IMR-90 (cell line): ENCODE measurements at regions not wholly inside any gene's neighbourhood (a gene's known extent, or its start where the extent isn't known, plus 50 kb on each side); places are given as distances from the start of the nearest gene placed in this dataset.

Source experiments
- ATAC-seq: fragments of 200-7000 bp; cut with Tn5 transposase; 2 replicates; pipeline ENCODE4 v1.9.1; 2020; ENCODE audit warnings: low read depth, mild to moderate bottlenecking, moderate library complexity
- BruUV-seq: library from RNA; stranded (reverse); fragments of 400-500 nt; replicated peaks from 2 replicates; lab custom pipeline; 2021; lab: Mats Ljungman, UMichigan
- CTCF ChIA-PET: fragments of 300-600 bp; formaldehyde crosslinking; extraction: SDS; loops from one replicate; lab custom pipeline; 2021; ENCODE audit warnings: antibody characterized with exemption; lab: Yijun Ruan, JAX
- POLR2A ChIA-PET: fragments of 300-600 bp; sonication (Branson Sonifier 250); formaldehyde crosslinking; loops from one replicate; lab custom pipeline; 2022; ENCODE audit warnings: antibody characterized with exemption; ENCODE audit not compliant: unreplicated experiment; lab: Charles Lee
- DNase-seq: peaks from one replicate; pipeline ENCODE4 v3.0.0; 2013
- H2AFZ ChIP-seq: replicated peaks from 2 replicates; pipeline ENCODE3; 2013; ENCODE audit warnings: low read length, mild to moderate bottlenecking; ENCODE audit not compliant: poor library complexity
- H2AK5ac ChIP-seq: 2 replicates; pipeline ENCODE4 v1.6.1; 2013; ENCODE audit warnings: low read depth, low read length, inconsistent platforms
- H2AK9ac ChIP-seq: replicated peaks from 2 replicates; pipeline ENCODE3; 2013; ENCODE audit warnings: mild to moderate bottlenecking, low read depth, low read length, moderate library complexity; ENCODE audit not compliant: poor library complexity
- H2BK120ac ChIP-seq: 2 replicates; pipeline ENCODE4 v1.6.1; 2013; ENCODE audit warnings: low read depth, low read length, inconsistent platforms
- H2BK15ac ChIP-seq: 3 replicates; pipeline ENCODE4 v1.6.1; 2013; ENCODE audit warnings: low read depth, low read length, inconsistent platforms
- H2BK20ac ChIP-seq: 2 replicates; pipeline ENCODE4 v1.6.1; 2013; ENCODE audit warnings: low read depth, mild to moderate bottlenecking, inconsistent platforms, low read length, moderate library complexity
- H2BK5ac ChIP-seq: 2 replicates; pipeline ENCODE4 v1.6.1; 2013; ENCODE audit warnings: mild to moderate bottlenecking, low read depth, low read length, inconsistent platforms; ENCODE audit not compliant: poor library complexity, severe bottlenecking
- H3K14ac ChIP-seq: replicated peaks from 2 replicates; pipeline ENCODE4 v1.6.1; 2013; ENCODE audit warnings: low read depth, low read length, inconsistent platforms
- H3K18ac ChIP-seq: 2 replicates; pipeline ENCODE4 v1.6.1; 2013; ENCODE audit warnings: low read depth, low read length, control low read depth
- H3K23ac ChIP-seq: 2 replicates; pipeline ENCODE4 v1.6.1; 2013; ENCODE audit warnings: low read depth, low read length, inconsistent platforms
- H3K27ac ChIP-seq: 2 replicates; pipeline ENCODE4 v1.5.1; 2013; ENCODE audit warnings: mild to moderate bottlenecking, control low read depth, low read length; ENCODE audit not compliant: insufficient read depth
- H3K27me3 ChIP-seq: 2 replicates; pipeline ENCODE4 v1.6.1; 2013; ENCODE audit warnings: low read length; ENCODE audit not compliant: control insufficient read depth, insufficient read depth
- H3K36me3 ChIP-seq: 2 replicates; pipeline ENCODE4 v1.6.1; 2013; ENCODE audit warnings: low read length, mixed read lengths; ENCODE audit not compliant: control insufficient read depth, insufficient read depth
- H3K4ac ChIP-seq: 2 replicates; pipeline ENCODE4 v1.6.1; 2013; ENCODE audit warnings: low read depth, low read length, inconsistent platforms
- H3K4me1 ChIP-seq: 2 replicates; pipeline ENCODE4 v1.6.1; 2013; ENCODE audit warnings: low read length, mixed read lengths; ENCODE audit not compliant: control insufficient read depth, insufficient read depth
- H3K4me2 ChIP-seq: 2 replicates; pipeline ENCODE4 v1.6.1; 2013; ENCODE audit warnings: low read depth, mild to moderate bottlenecking, control low read depth, low read length, moderate library complexity
- H3K4me3 ChIP-seq: 2 replicates; pipeline ENCODE4 v1.5.1; 2013; ENCODE audit warnings: low read depth, mild to moderate bottlenecking, control low read depth, low read length, moderate library complexity; ENCODE audit not compliant: insufficient read depth
- H3K56ac ChIP-seq: 2 replicates; pipeline ENCODE4 v1.6.1; 2013; ENCODE audit warnings: low read length, inconsistent platforms; ENCODE audit not compliant: insufficient read depth; ENCODE audit errors: extremely low read depth
- H3K79me1 ChIP-seq, 2 experiments: 2 replicates each; pipeline ENCODE4 v1.6.1; 2013; ENCODE audit warnings: low read length in 2 of 2, inconsistent platforms in 1 of 2, low read depth in 1 of 2
- H3K9ac ChIP-seq: 2 replicates; pipeline ENCODE4 v1.6.1; 2013; ENCODE audit warnings: low read depth, low read length, control low read depth
- H3K9me1 ChIP-seq: 2 replicates; pipeline ENCODE4 v1.6.1; 2013; ENCODE audit warnings: low read length, inconsistent platforms; ENCODE audit not compliant: insufficient read depth
- H3K9me3 ChIP-seq: 2 replicates; pipeline ENCODE4 v1.6.1; 2013; ENCODE audit warnings: low read length; ENCODE audit not compliant: control insufficient read depth, insufficient read depth
- H4K20me1 ChIP-seq: 2 replicates; pipeline ENCODE4 v1.6.1; 2013; ENCODE audit warnings: low read length, inconsistent platforms; ENCODE audit not compliant: insufficient read depth
- H4K5ac ChIP-seq: 2 replicates; pipeline ENCODE4 v1.6.1; 2013; ENCODE audit warnings: mild to moderate bottlenecking, low read depth, low read length, control low read depth
- H4K8ac ChIP-seq, 2 experiments: 2 replicates each; pipeline ENCODE4 v1.6.1; 2013; ENCODE audit warnings: low read depth in 2 of 2, low read length in 2 of 2, control low read depth in 1 of 2, inconsistent platforms in 1 of 2
- H4K91ac ChIP-seq: 2 replicates; pipeline ENCODE4 v1.6.1; 2013; ENCODE audit warnings: low read depth, low read length, inconsistent platforms; ENCODE audit not compliant: insufficient read depth
- BHLHE40 ChIP-seq: fragments of 150-350 bp; IDR thresholded peaks from 2 replicates; pipeline ENCODE4 v1.6.1; 2016; ENCODE audit warnings: mild to moderate bottlenecking, low read depth, low read length
- CEBPB ChIP-seq: IDR thresholded peaks from 2 replicates; pipeline ENCODE4 v1.6.1; 2012; ENCODE audit warnings: low read depth, low read length, improper control_type of control experiment
- CHD1 ChIP-seq: IDR thresholded peaks from 2 replicates; pipeline ENCODE4 v1.6.1; 2012; ENCODE audit warnings: low read depth, low read length, improper control_type of control experiment
- ELK1 ChIP-seq: fragments of 150-350 bp; IDR thresholded peaks from 2 replicates; pipeline ENCODE4 v1.6.1; 2016; ENCODE audit warnings: low read depth, mild to moderate bottlenecking, low read length, moderate library complexity, borderline replicate concordance
- FOS ChIP-seq: fragments of 150-350 bp; IDR thresholded peaks from 2 replicates; pipeline ENCODE4 v1.6.1; 2016; ENCODE audit warnings: low read depth, low read length
- MAFK ChIP-seq: IDR thresholded peaks from 2 replicates; pipeline ENCODE4 v1.6.1; 2012; ENCODE audit warnings: low read depth, low read length, improper control_type of control experiment
- MAZ ChIP-seq: IDR thresholded peaks from 2 replicates; pipeline ENCODE4 v1.6.1; 2012; ENCODE audit warnings: low read depth, mild to moderate bottlenecking, low read length, improper control_type of control experiment, moderate library complexity, borderline replicate concordance
- MXI1 ChIP-seq: IDR thresholded peaks from 2 replicates; pipeline ENCODE4 v1.6.1; 2012; ENCODE audit warnings: low read depth, mild to moderate bottlenecking, low read length, moderate library complexity, borderline replicate concordance
- NFE2L2 ChIP-seq: fragments of 150-350 bp; IDR thresholded peaks from 2 replicates; pipeline ENCODE4 v1.6.1; 2016; ENCODE audit warnings: low read depth, mild to moderate bottlenecking, low read length
- POLR2A ChIP-seq: IDR thresholded peaks from 2 replicates; pipeline ENCODE4 v1.6.1; 2012; ENCODE audit warnings: mild to moderate bottlenecking, low read depth, low read length
- RAD21 ChIP-seq: IDR thresholded peaks from 2 replicates; pipeline ENCODE4 v1.6.1; 2012; ENCODE audit warnings: low read length, improper control_type of control experiment
- RCOR1 ChIP-seq: IDR thresholded peaks from 2 replicates; pipeline ENCODE4 v1.6.1; 2012; ENCODE audit warnings: mild to moderate bottlenecking, low read length, improper control_type of control experiment; ENCODE audit not compliant: insufficient replicate concordance
- RFX5 ChIP-seq: IDR thresholded peaks from 2 replicates; pipeline ENCODE4 v1.8.0; 2012; ENCODE audit warnings: low read depth, mild to moderate bottlenecking, low read length, moderate library complexity
- SMC3 ChIP-seq: fragments of 150-350 bp; IDR thresholded peaks from 2 replicates; pipeline ENCODE4 v1.6.1; 2016; ENCODE audit warnings: low read depth, mild to moderate bottlenecking, antibody characterized with exemption, low read length, moderate library complexity
- USF2 ChIP-seq: fragments of 150-350 bp; IDR thresholded peaks from 2 replicates; pipeline ENCODE4 v1.6.1; 2017; ENCODE audit warnings: mild to moderate bottlenecking, antibody characterized with exemption, low read length, low read depth
- WGBS, 2 experiments: methylation state at CpG; one replicate each; pipeline versions ENCODE4 v1.1.5 to v1.1.7; 2013; ENCODE audit warnings: missing lambda C conversion rate in 2 of 2; ENCODE audit not compliant: insufficient read length in 1 of 2; ENCODE audit errors: extremely low coverage in 2 of 2; 5-methylcytosine and 5-hydroxymethylcytosine counted together
- dilution Hi-C: fragments of 300-500 bp; cut with HindIII; formaldehyde crosslinking; loops from one replicate; pipeline ENCODE4 v1.14.3; 2018; ENCODE audit warnings: low sequenced_read_pairs; ENCODE audit not compliant: unreplicated experiment
- in situ Hi-C: fragments of 300-500 bp; cut with MboI; formaldehyde crosslinking; loops from 3 replicates; pipeline ENCODE4 v1.14.3; 2019; ENCODE audit warnings: low sequenced_read_pairs, inconsistent platforms, mixed read lengths
- intact Hi-C: fragments of 100-400 bp; cut with micrococcal nuclease; formaldehyde crosslinking; loops from 2 replicates; pipeline ENCODE4 v1.10.0; 2022
- TF ChIP-seq, protein P1 (sequence below): conservative IDR thresholded peaks from 2 replicates; pipeline ENCODE4 v1.5.1; 2012; ENCODE audit warnings: mild to moderate bottlenecking, low read depth, low read length, improper control_type of control experiment

DNA sequence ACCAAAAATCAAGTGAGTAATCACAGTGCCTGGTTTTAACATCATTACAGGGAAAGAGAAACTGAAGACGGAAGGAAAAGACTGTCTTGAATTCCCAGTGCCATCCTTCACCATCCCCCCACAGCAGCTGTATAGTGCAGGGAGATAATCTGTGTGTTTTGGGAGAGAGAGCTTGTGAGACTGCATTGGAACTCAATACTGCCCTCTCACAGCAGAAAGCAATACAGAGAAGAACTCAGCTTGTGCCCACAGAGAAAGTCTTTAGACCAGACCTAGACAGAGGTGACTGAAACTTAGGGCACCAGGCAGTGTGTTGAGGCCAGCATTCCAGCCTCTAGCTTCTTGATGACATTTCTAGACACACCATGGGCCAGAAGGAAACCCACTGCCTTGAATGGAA lies 754.7 kb upstream of the CDH6 start:
- Histone ChIP-seq H3K4me1 (no peaks in the 10 kb centered on the region), H3K4me3 (no peak overlapping the region), H3K27me3 (no peaks in the 10 kb centered on the region), H3K56ac (no peak overlapping the region), H4K20me1 (no peaks in the 10 kb centered on the region), H2BK120ac (no peak overlapping the region), H4K8ac (no peak overlapping the region), H3K36me3 (no peaks in the 10 kb centered on the region), H3K9ac (no peak overlapping the region), H2AFZ (no peak overlapping the region), H3K23ac (no peak overlapping the region), H3K9me3 (no peaks in the 10 kb centered on the region), H2BK20ac (no peak overlapping the region), H2AK5ac (no peak overlapping the region), H3K27ac (no peak overlapping the region), H3K4ac (no peak overlapping the region), H3K14ac (no peak overlapping the region), H3K9me1 (no peaks in the 10 kb centered on the region), H3K18ac (no peak overlapping the region), H2BK5ac (no peak overlapping the region), H3K79me1 (no peaks in the 10 kb centered on the region), H2BK15ac (no peak overlapping the region), H2AK9ac (no peak overlapping the region), H4K5ac (no peak overlapping the region), H3K4me2 (no peak overlapping the region), H4K91ac (no peak overlapping the region)
- no peak for TF ChIP-seq BHLHE40
- TF ChIP-seq MAZ = no peak
- TF ChIP-seq, protein P1, sequence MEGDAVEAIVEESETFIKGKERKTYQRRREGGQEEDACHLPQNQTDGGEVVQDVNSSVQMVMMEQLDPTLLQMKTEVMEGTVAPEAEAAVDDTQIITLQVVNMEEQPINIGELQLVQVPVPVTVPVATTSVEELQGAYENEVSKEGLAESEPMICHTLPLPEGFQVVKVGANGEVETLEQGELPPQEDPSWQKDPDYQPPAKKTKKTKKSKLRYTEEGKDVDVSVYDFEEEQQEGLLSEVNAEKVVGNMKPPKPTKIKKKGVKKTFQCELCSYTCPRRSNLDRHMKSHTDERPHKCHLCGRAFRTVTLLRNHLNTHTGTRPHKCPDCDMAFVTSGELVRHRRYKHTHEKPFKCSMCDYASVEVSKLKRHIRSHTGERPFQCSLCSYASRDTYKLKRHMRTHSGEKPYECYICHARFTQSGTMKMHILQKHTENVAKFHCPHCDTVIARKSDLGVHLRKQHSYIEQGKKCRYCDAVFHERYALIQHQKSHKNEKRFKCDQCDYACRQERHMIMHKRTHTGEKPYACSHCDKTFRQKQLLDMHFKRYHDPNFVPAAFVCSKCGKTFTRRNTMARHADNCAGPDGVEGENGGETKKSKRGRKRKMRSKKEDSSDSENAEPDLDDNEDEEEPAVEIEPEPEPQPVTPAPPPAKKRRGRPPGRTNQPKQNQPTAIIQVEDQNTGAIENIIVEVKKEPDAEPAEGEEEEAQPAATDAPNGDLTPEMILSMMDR = no peak
- TF ChIP-seq CHD1 = no peak
- no peak for TF ChIP-seq USF2
- no peak for TF ChIP-seq POLR2A
- no peak for TF ChIP-seq RCOR1
- TF ChIP-seq FOS = no peak
- no peak for TF ChIP-seq ELK1
- no peak for TF ChIP-seq RAD21
- no peak for TF ChIP-seq NFE2L2
- no peak for TF ChIP-seq CEBPB
- TF ChIP-seq MAFK = no peak
- TF ChIP-seq SMC3 = no peak
- TF ChIP-seq MXI1 = no peak
- no peak for TF ChIP-seq RFX5
- CTCF ChIA-PET = no interaction called here
- DNase-seq (no peak), ATAC-seq (no peak)
- intact Hi-C loops = no loop called here
- no CpG with 5 or more reads among the region's 1 CpG for WGBS, 2 experiments
- BruUV-seq = no TSS peak
- dilution Hi-C loops = no loop called here
- POLR2A ChIA-PET = no interaction called here
- in situ Hi-C loops = no loop called here
